HT1080 (cell line): ENCODE measurements at regions not wholly inside any gene's neighbourhood (a gene's known extent, or its start where the extent isn't known, plus 50 kb on each side); places are given as distances from the start of the nearest gene placed in this dataset.
"Not testable (repeated sequence)": the region's sequence is repeated elsewhere in the genome, so short reads cannot be mapped to it uniquely, and the experiment has no call there.

Source experiments
- DNase-seq: peaks from one replicate; pipeline ENCODE4 v3.0.0-alpha.2; 2015; ENCODE audit warnings: low read depth

DNA sequence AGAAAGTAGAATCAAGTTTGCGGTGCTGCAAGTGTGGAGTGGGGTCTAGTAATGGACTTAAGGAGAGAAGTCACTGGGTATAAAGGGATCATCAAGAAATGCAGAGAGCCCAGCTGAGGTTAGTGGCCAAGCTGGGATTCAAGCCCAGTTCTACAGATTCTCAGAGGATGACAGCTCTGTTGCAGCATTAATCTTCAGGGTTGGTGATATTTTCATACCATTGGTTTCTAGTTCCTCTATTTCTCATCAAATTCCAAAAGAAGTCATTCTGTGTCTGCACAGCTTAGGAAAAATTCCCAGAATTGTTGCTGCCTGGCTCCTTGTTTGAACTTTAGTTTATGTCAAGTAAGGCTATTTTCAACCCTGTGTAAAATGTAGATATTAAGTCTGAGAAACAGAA is 169.5 kb upstream of the NTF3 start:
- DNase-seq, result no peak

DNA sequence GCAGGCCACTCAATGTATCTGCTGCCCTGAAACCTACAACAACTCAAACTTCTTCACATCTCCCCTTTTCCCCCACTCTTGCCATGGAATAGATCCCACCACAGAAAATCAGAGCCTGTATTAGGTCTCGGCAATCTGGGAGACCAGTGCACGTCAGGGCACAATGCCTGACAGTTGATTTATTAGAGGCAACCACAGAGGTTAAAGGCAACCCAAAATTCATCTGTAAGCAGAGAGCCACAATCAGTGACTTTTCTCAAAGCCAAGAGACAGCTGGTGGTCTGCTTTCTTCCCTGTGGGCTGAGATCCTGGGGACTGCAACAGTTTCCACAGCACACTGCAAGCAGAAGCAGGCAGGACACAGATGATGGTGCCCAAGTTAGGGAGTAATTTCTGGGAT is 169.0 kb upstream of the NTF3 start:
- DNase-seq, result no peak

DNA sequence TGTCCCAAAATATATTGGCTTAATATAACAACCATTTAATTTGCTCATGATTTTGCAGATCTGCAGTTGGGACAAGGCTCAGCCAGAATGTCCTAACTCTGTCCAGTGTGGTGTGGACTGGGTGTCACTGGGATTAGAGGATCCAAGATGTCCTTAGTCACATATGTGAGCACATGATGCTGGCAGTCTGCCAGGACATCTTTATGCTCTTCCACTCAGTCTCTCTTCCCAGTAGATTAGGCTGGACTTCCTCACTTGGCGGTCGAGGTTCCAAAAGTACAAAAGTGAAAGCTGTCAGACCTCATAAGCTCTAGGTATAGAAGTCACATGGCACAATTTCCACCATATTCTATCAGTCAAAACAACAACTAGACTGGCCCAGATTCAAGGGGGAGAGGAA is 167.9 kb upstream of the NTF3 start:
- DNase-seq, result no peak

- no peak for DNase-seq
Measured at GRCh38 chr12:5267603-5268423, 164.1 kb upstream of the NTF3 start.

DNA sequence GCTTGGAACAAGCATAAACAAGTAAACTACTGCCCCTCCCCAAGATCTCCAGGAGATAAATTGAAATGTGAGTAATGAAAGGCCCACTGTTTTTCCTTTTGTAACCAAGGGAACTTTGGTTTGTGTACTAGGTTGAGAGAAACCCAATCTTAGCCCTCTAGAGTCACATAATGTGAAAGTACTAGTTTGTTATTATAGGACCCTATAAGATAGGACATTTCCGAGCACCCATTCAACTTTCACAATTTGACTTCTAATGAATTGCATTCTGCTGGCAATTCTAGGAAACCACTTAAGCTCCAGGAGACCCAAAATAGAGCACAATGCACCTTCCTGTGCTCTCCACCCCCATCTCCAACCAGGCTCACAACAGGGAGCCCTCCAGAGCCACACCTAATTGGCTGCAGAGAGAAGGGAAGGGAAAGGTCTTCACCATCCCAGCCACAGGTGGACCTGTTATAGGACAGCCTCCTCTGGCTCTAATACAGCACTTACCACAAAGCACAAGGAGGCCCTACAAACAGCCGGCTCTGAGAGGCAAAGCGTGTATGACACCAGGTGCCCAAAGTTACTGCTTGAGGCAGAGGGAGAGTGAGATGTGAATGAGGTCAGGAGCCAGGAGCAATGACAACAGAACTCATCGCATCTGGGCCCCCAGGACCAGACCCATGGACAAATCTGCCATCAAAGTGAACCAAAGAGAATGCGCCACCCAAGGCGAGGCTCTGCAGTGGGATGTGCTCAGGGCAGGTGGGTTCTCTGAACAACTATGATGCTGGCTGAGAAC is 163.3 kb upstream of the NTF3 start:
- no peak for DNase-seq

GRCh38 chr12:5269846-5270245 is 162.1 kb upstream of the NTF3 start:
- DNase-seq, result no peak

DNA sequence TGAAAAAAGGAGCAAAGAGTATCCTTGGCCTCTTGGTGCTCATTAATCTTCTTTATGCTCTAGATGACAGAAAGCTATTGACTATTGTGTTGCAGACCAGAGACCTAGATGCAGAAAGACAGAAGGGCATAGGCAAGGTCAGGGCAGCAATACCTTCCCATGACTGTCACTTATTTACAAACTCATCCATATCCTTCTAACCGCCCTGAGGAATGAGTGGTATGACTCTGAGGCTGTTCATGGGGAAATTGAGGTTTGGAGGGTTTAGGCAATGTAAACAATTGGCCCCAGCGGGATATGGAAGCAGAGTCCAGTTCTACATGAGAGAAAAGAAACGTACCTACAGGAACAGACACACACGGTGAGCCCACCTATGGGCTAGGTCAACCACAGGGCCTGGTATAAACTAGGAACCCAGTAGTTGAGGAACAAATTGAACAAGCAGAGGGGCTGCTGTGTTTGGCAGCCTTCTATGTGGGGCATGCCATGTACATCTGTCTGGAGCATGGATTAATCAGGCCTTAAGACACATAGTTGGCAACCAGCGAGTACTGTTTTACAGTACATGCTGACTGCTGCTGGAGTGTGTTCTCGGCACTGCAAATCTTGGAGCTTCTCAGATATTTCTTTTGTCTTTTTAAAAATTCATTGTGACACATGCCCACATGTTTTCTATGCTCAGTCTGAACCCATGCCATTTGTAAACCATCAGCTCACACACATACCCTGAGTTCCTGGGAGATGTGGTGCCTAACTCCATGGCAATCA is 159.7 kb upstream of the NTF3 start:
- DNase-seq, result no peak

DNA sequence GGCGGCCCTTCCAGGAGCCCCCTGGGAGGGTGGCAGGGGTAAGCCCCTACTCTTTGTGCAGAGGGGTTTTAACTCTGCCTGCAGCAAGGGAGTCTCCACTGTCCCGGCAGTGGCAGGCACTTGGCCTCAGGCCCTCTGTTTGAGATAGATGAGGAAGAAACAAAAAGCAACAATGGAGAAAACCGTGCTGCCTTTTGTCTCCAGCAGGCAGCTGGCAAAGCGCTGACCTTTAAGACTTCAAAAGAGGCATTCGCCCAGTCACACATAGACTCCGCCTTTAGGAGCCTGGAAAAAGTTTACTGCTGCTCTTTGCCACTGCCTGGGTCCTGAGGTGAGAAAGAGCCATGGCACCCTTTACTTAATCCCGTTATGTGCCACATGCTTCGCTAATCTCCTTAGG is 158.2 kb upstream of the NTF3 start:
- no peak for DNase-seq

GRCh38 chr12:5276327-5276880 is 155.5 kb upstream of the NTF3 start:
- DNase-seq, result no peak

DNA sequence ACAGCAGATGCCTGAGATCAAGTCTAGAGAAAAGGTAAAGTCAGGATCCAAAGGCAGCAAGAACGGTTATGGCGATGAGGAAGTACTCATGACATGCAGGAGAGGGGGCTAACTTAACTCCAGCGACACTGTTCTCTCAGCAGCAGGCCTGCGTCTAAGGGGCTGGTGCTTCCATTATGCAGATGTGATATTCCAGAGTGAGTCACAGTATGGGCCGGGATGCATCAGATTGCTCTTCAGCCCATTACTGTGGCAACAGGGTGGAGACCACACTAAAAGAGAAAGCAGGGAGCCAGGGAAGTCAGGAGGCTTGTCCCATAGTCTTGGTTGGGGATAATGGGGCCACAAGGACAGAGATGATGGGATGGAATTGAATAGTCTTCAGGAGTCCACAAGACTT is 151.8 kb upstream of the NTF3 start:
- DNase-seq, result no peak

- not testable (repeated sequence) for DNase-seq
Measured at GRCh38 chr12:5290368-5290767, 141.5 kb upstream of the NTF3 start.

- no peak for DNase-seq
Measured at GRCh38 chr12:5292651-5293050, 139.3 kb upstream of the NTF3 start.

- no peak for DNase-seq
Measured at GRCh38 chr12:5293773-5294172, 138.1 kb upstream of the NTF3 start.

DNA sequence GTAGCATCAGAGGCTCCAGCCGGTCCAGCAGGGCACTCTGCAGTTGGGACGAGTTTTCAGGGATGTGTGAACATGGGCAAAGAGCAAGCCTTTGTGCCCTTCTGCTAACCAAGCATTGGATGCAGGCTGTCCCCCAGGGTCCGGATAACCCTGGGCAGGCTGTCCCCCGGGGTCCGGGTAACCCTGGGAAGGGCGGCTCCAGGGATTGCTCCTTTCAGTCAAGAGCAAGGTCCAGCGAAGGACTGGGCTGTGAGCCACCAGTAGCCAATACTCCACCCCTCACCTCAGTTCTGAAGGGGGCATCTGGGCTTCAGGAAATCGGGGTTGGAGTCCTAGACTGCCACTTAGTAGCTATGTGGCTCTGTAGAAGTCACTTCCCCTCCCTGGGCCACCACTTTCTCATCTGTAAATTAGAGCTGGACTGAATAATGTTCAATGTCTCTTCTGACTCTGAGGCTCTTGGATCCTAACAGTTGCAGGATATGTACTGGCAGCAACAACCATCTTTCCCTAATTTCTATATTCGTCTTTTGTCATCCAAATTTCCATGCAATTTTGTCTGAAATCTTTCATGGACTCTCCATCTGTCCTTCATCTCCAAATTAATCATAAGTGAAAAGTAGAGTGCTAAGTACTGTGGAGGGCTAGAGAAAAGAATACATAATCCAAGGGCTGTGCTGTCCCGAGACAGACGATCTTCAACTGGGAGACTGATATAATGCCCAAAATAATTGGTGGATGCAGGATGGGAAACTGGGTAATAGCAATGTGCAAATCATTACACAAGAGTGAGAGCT is 137.4 kb upstream of the NTF3 start:
- DNase-seq, result no peak

- no peak for DNase-seq
Measured at GRCh38 chr12:5295151-5295550, 136.8 kb upstream of the NTF3 start.

GRCh38 chr12:5295996-5296395 is 135.9 kb upstream of the NTF3 start:
- no peak for DNase-seq

- DNase-seq, result no peak
Measured at GRCh38 chr12:5301539-5301938, 130.4 kb upstream of the NTF3 start.

GRCh38 chr12:5305425-5305824 is 126.5 kb upstream of the NTF3 start:
- DNase-seq, result no peak

DNA sequence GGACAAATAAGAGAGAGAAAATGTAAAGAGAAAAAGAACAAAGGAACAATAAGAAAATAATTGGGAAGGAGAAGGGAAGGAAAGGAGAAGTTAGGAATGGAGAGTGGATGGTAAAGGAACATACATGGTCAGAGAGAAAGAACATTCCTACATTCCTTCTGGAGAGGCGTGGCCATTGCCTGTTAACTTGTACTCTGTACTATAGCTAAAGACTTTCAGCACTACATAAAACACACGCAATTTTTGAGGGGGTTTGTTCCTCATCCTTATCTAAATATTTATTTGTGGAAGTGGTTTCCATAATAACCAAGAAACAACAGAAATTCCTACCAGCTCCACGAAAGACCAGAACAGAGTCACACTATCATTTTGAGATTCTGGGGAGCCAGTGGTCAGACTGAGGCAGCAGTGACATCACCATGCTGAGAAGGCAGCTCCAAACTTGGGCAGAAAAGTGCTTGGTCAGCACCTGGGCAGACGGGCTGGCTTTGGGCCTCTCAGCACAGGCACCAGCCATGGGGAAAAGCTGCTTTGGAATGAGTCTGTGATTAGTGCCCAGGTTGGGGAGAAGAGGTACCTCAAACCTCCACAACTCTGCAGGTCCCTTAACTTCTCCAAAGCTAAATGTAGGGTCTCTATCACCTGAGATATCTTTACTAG is 125.9 kb upstream of the NTF3 start:
- DNase-seq, result no peak

DNA sequence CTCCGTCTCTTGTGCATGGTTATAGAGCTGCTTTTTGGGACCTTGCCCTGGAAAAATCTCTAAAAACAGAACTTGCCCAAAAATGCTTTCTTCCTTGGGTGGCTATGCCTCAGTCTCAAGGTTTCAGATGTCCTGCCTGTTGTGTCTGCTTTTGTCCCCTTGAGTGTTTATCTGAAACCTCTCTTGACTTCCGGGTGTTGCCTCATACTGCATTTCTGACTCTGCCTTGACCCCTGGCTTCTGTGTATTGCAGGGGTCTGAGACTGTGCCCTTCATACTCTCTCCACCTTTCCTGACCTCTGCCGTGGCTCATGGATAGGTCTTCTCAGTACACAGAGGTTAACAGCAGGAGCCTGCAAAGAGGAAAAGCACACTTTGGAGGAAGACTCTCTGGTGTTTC is 124.8 kb upstream of the NTF3 start:
- DNase-seq, result no peak
